ENCODE measurements at regions not wholly inside any gene's neighbourhood (a gene's known extent, or its start where the extent isn't known, plus 50 kb on each side); places are given as distances from the start of the nearest gene placed in this dataset.

GRCh38 chr10:44235363-44235762 is 149.5 kb downstream of the CXCL12 start:
- TF ChIP-seq, protein P1, sequence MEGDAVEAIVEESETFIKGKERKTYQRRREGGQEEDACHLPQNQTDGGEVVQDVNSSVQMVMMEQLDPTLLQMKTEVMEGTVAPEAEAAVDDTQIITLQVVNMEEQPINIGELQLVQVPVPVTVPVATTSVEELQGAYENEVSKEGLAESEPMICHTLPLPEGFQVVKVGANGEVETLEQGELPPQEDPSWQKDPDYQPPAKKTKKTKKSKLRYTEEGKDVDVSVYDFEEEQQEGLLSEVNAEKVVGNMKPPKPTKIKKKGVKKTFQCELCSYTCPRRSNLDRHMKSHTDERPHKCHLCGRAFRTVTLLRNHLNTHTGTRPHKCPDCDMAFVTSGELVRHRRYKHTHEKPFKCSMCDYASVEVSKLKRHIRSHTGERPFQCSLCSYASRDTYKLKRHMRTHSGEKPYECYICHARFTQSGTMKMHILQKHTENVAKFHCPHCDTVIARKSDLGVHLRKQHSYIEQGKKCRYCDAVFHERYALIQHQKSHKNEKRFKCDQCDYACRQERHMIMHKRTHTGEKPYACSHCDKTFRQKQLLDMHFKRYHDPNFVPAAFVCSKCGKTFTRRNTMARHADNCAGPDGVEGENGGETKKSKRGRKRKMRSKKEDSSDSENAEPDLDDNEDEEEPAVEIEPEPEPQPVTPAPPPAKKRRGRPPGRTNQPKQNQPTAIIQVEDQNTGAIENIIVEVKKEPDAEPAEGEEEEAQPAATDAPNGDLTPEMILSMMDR (IDR thresholded peaks at IDR 0.05), result no peak
- TF ChIP-seq POLR2A (IDR thresholded peaks at IDR 0.05), result no peak
